Activated T-cell treated with anti-CD3 and anti-CD28 coated beads, Interleukin-2, amount 50 U/mL, for 4 hours (primary cell): ENCODE measurements at regions not wholly inside any gene's neighbourhood (a gene's known extent, or its start where the extent isn't known, plus 50 kb on each side); places are given as distances from the start of the nearest gene placed in this dataset.

Source experiments
- ATAC-seq, 2 donors: fragments of 200-7000 bp; cut with Tn5 transposase; one replicate each; pipeline ENCODE4 v1.10.0; 2021
- DNase-seq: peaks from one replicate; pipeline ENCODE4 v3.0.0-alpha.2; 2020
- H3K27me3 Mint-ChIP-seq: one replicate; pipeline ENCODE4 v1.8.0; 2021; ENCODE audit warnings: low read depth, mixed read lengths
- H3K36me3 Mint-ChIP-seq: one replicate; pipeline ENCODE4 v1.8.0; 2022; ENCODE audit warnings: mixed read lengths; ENCODE audit not compliant: insufficient read depth
- H3K4me1 Mint-ChIP-seq: one replicate; pipeline ENCODE4 v1.8.0; 2021; ENCODE audit warnings: low read depth, mixed read lengths
- H3K4me3 Mint-ChIP-seq: one replicate; pipeline ENCODE4 v1.8.0; 2021; ENCODE audit warnings: mild to moderate bottlenecking, moderate library complexity, mixed read lengths
- H3K9me3 Mint-ChIP-seq: one replicate; pipeline ENCODE4 v1.8.0; 2021; ENCODE audit warnings: mixed read lengths

- Mint-ChIP-seq H3K4me1 (no peaks in the 10 kb centered on the region), H3K27me3 (peaks cover 11% of the 10 kb centered on the region), H3K36me3 (no peaks in the 10 kb centered on the region), H3K9me3 (no peaks in the 10 kb centered on the region), H3K4me3 (no peak overlapping the region)
- no peak for DNase-seq
- ATAC-seq: no peak
These were observed 140.2 kb upstream of the PJA1 start for GRCh38 chrX:69305333-69306062.

DNA sequence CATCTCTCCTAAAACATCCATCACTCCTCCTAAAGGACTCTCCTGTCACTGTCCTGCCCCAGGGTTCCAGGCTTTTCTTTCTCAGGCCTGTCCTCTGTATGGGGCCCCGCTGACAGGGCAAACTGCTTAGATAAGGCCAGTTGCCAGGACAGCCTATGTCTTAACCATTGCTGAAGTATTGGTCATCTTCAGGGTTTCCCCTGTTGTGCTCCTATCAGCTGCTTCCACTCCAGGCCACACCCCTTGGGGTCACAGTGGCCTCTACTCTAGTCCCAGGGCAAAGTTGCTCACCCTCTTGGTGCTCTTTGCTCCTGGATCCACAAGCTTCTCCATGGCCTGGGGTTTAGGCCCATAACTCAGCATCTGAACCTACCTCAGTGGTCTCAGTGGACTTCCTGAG is 138.0 kb upstream of the PJA1 start:
- Mint-ChIP-seq H3K4me3 (no peak overlapping the region), H3K36me3 (no peaks in the 10 kb centered on the region), H3K27me3 (peaks cover 11% of the 10 kb centered on the region), H3K9me3 (no peaks in the 10 kb centered on the region), H3K4me1 (no peaks in the 10 kb centered on the region)
- ATAC-seq (no peak), DNase-seq (no peak)

DNA sequence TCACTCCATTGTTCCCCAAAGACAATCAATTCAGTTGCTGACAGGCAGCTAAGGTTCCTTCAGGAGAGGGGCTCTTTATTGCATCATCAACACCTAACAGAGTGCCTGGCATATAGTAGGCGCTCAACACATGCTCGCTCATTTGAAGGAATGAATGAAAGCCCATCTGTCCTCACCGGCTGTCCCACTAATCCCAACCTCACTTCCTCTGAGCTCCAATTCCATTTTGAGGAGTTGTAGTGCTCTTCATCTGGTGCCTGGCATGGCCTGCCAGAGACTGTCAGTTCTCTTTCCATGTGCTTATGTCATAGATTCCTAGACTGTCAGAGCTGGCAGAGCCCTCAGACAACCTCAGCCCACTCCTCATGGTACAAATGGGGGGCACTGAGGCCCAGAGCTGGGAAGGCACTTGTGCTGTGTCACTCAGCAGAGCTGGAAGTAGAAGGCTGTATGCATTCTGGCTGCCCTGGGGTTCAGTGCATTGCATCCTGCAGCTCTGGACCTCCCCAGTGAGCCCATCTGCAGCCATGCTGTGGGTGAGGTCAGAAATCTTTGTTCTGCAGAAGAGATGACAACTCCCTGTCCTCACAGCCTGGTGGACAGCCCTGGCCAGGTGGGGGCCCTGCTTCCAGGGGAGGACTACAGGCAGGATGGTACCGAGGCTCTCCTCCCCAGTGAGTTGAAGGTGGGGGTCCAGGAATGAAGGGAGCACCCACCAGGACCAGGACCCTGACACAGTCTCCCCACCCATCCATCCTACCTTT is 134.9 kb upstream of the PJA1 start:
- H3K4me1 Mint-ChIP-seq: no peaks in the 10 kb centered on the region
- peaks cover 10% of the 10 kb centered on the region for H3K27me3 Mint-ChIP-seq
- H3K36me3 Mint-ChIP-seq: no peaks in the 10 kb centered on the region
- H3K9me3 Mint-ChIP-seq: no peaks in the 10 kb centered on the region
- DNase-seq: no peak
- ATAC-seq: no peak
- H3K4me3 Mint-ChIP-seq: no peak overlapping the region

- Mint-ChIP-seq H3K9me3 (no peaks in the 10 kb centered on the region), H3K4me3 (no peak overlapping the region), H3K4me1 (no peaks in the 10 kb centered on the region), H3K36me3 (no peaks in the 10 kb centered on the region), H3K27me3 (peaks cover 6% of the 10 kb centered on the region)
- ATAC-seq (no peak), DNase-seq (no peak)
These were observed 134.0 kb upstream of the PJA1 start for GRCh38 chrX:69299285-69299684.

DNA sequence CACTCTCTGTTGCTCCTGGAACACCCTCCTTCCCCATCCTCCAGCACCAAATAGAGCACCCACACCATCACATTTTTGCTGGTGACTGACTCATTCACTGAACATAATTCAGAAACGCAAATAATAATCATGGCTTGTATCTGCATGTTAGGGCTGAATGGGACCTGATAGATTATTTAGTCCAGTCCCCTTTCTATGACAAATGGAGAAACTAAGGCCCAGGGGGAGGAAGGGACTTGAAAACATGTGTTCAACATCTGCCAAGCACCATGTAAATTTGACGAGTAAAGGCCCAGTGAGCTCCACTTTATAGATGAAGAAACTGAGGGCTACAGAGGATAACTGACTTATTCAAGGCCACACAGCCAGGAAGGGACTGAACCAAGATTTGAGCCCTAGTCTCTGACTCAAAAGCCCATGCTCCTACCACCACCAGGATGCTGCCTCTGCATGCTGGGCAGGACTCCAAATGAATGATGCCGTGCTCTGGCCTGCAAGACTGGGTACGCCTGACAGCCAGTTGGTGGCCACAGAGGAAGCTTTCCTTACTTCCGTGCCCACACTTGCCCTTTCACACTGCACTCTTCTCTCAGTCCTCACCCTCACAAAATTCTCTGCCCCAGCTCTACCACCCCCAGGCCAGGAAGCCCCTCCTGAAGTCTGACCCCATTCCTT is 133.3 kb upstream of the PJA1 start:
- no peak overlapping the region for H3K4me3 Mint-ChIP-seq
- no peaks in the 10 kb centered on the region for H3K9me3 Mint-ChIP-seq
- no peaks in the 10 kb centered on the region for H3K36me3 Mint-ChIP-seq
- ATAC-seq (no peak), DNase-seq (no peak)
- H3K27me3 Mint-ChIP-seq: peaks cover 2% of the 10 kb centered on the region
- H3K4me1 Mint-ChIP-seq: no peaks in the 10 kb centered on the region

GRCh38 chrX:69297506-69297905 is 132.3 kb upstream of the PJA1 start:
- no peak overlapping the region for H3K4me3 Mint-ChIP-seq
- no peaks in the 10 kb centered on the region for H3K9me3 Mint-ChIP-seq
- no peaks in the 10 kb centered on the region for H3K36me3 Mint-ChIP-seq
- H3K27me3 Mint-ChIP-seq: no peaks in the 10 kb centered on the region
- ATAC-seq (no peak), DNase-seq (no peak)
- no peaks in the 10 kb centered on the region for H3K4me1 Mint-ChIP-seq

GRCh38 chrX:69293776-69294601 is 128.7 kb upstream of the PJA1 start:
- DNase-seq: no peak
- ATAC-seq: no peak
- no peaks in the 10 kb centered on the region for H3K36me3 Mint-ChIP-seq
- H3K27me3 Mint-ChIP-seq: peaks cover 1% of the 10 kb centered on the region
- H3K4me1 Mint-ChIP-seq: no peaks in the 10 kb centered on the region
- no peak overlapping the region for H3K4me3 Mint-ChIP-seq
- no peaks in the 10 kb centered on the region for H3K9me3 Mint-ChIP-seq

GRCh38 chrX:69291116-69291515 is 125.9 kb upstream of the PJA1 start:
- peaks cover 1% of the 10 kb centered on the region for H3K27me3 Mint-ChIP-seq
- H3K4me3 Mint-ChIP-seq: no peak overlapping the region
- H3K36me3 Mint-ChIP-seq: no peaks in the 10 kb centered on the region
- DNase-seq (no peak), ATAC-seq (no peak)
- no peaks in the 10 kb centered on the region for H3K4me1 Mint-ChIP-seq
- no peaks in the 10 kb centered on the region for H3K9me3 Mint-ChIP-seq

GRCh38 chrX:69290292-69290691 is 125.0 kb upstream of the PJA1 start:
- Mint-ChIP-seq H3K27me3 (peaks cover 1% of the 10 kb centered on the region), H3K4me1 (no peaks in the 10 kb centered on the region), H3K9me3 (no peaks in the 10 kb centered on the region), H3K36me3 (no peaks in the 10 kb centered on the region), H3K4me3 (no peak overlapping the region)
- ATAC-seq (no peak), DNase-seq (no peak)

- DNase-seq: no peak
- H3K27me3 Mint-ChIP-seq: peaks cover 1% of the 10 kb centered on the region
- no peak overlapping the region for H3K4me3 Mint-ChIP-seq
- H3K36me3 Mint-ChIP-seq: no peaks in the 10 kb centered on the region
- H3K4me1 Mint-ChIP-seq: no peaks in the 10 kb centered on the region
- no peak for ATAC-seq
- H3K9me3 Mint-ChIP-seq: no peaks in the 10 kb centered on the region
These were observed 124.5 kb upstream of the PJA1 start for GRCh38 chrX:69289793-69290123.

DNA sequence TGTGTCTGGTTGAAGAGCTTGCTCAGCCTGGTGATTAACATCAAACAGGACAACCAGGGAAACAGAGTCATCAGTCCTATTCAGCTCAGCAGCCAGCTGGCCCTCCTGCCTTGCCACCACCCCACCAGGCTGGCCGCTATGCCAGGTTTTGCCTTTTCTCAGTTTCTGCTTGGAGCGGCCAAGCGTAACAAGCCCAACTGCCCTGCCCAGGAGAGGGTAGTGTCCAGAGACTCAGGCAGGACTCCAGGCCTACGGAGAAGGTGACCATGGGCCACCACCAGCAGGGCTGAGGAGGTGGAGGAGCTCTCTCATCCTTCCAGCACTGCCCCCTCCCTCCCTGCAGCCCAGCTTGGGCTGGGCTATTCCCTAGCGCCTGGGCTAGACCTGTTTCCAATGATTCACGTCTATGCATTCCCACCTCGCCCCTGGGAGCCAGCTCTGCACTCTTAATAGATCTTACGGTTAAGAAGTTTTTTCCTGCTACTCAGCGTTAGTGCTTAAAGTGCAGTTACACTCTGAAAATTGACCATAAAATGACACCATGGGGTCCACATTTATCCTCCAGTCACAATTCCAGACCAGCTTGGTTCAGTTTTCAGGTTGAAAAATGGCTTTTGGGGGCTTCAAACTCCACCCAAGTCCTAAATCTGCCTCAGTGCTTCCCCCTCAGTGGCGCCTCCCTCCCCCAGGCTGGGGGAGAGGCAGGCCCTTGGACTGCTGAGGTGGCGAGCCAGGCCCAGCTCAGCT is 124.0 kb upstream of the PJA1 start:
- H3K36me3 Mint-ChIP-seq: no peaks in the 10 kb centered on the region
- H3K27me3 Mint-ChIP-seq: peaks cover 1% of the 10 kb centered on the region
- H3K4me3 Mint-ChIP-seq: no peak overlapping the region
- no peaks in the 10 kb centered on the region for H3K9me3 Mint-ChIP-seq
- H3K4me1 Mint-ChIP-seq: no peaks in the 10 kb centered on the region
- DNase-seq: no peak
- no peak for ATAC-seq

DNA sequence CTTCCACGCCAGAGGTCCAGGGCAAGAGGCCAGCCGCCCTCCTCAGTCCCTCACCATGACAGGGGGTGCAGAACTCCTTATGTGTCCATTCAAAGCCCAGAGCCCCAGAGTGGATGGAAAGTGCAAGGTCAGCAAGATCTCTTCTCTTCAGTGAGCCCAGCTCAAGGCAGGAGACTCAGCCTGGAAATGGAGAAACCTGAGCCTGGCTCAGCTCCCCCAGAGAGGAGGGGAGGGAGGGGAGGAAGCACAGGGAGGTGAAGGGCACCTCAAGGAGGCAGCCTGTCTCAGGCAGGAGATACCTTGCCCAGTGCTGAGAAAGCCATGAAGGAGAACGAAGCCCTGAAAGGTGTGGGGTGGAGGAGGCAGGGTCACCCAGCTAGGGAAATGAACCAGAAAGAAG is 121.8 kb upstream of the PJA1 start:
- ATAC-seq: no peak
- Mint-ChIP-seq H3K36me3 (no peaks in the 10 kb centered on the region), H3K4me3 (no peak overlapping the region), H3K27me3 (peaks cover 1% of the 10 kb centered on the region), H3K4me1 (no peaks in the 10 kb centered on the region), H3K9me3 (no peaks in the 10 kb centered on the region)
- DNase-seq: no peak

- ATAC-seq: no peak
- peaks cover 1% of the 10 kb centered on the region for H3K27me3 Mint-ChIP-seq
- no peak for DNase-seq
- no peaks in the 10 kb centered on the region for H3K36me3 Mint-ChIP-seq
- H3K9me3 Mint-ChIP-seq: no peaks in the 10 kb centered on the region
- no peaks in the 10 kb centered on the region for H3K4me1 Mint-ChIP-seq
- H3K4me3 Mint-ChIP-seq: no peak overlapping the region
These were observed 121.3 kb upstream of the PJA1 start for GRCh38 chrX:69286565-69286906.
